ENCODE measurements at regions not wholly inside any gene's neighbourhood (a gene's known extent, or its start where the extent isn't known, plus 50 kb on each side); places are given as distances from the start of the nearest gene placed in this dataset.

DNA sequence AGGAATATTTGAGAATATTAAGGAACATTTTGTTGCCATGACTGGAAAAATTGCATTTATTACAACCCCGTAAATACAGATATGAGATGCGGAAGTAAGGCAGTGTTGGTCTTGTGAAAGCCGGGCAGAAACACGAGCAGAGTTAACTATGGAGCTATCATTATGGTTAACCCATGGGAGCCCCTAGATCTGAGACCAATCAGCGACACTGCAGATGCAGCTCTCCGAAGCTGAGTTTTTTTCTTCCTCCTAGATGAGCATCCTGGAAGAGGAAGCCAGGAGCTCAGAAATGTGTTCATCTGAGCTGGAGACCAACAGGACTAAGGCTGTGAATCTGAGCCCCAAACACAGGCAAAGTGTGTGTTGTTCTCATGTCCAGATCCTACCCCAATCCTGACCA is 123.0 kb upstream of the KL start:
- TF ChIP-seq, protein P1, sequence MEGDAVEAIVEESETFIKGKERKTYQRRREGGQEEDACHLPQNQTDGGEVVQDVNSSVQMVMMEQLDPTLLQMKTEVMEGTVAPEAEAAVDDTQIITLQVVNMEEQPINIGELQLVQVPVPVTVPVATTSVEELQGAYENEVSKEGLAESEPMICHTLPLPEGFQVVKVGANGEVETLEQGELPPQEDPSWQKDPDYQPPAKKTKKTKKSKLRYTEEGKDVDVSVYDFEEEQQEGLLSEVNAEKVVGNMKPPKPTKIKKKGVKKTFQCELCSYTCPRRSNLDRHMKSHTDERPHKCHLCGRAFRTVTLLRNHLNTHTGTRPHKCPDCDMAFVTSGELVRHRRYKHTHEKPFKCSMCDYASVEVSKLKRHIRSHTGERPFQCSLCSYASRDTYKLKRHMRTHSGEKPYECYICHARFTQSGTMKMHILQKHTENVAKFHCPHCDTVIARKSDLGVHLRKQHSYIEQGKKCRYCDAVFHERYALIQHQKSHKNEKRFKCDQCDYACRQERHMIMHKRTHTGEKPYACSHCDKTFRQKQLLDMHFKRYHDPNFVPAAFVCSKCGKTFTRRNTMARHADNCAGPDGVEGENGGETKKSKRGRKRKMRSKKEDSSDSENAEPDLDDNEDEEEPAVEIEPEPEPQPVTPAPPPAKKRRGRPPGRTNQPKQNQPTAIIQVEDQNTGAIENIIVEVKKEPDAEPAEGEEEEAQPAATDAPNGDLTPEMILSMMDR (IDR thresholded peaks at IDR 0.05) = no peak
- TF ChIP-seq POLR2A (IDR thresholded peaks at IDR 0.05) = no peak

Data from heart left ventricle (tissue), 13 donors.